ENCODE measurements at regions not wholly inside any gene's neighbourhood (a gene's known extent, or its start where the extent isn't known, plus 50 kb on each side); places are given as distances from the start of the nearest gene placed in this dataset.

- TF ChIP-seq CTCF (IDR thresholded peaks at IDR 0.05; ENCODE audit: borderline replicate concordance, extremely low read depth, low read length, poor library complexity, severe bottlenecking) (no peak), EZH2 (IDR thresholded peaks at IDR 0.05; ENCODE audit: borderline replicate concordance, low read depth, low read length, severe bottlenecking) (no peak)
Measured at GRCh38 chr18:49731421-49731841, 81.9 kb downstream of the ACAA2 start.
